CD4-positive, alpha-beta T cell treated with Interleukin-10 for 1 hour (primary cell): ENCODE measurements at regions not wholly inside any gene's neighbourhood (a gene's known extent, or its start where the extent isn't known, plus 50 kb on each side); places are given as distances from the start of the nearest gene placed in this dataset.

ENCODE experiments used
- DNase-seq: peaks from one replicate; pipeline ENCODE4 v3.0.0-alpha.2; 2020

DNA sequence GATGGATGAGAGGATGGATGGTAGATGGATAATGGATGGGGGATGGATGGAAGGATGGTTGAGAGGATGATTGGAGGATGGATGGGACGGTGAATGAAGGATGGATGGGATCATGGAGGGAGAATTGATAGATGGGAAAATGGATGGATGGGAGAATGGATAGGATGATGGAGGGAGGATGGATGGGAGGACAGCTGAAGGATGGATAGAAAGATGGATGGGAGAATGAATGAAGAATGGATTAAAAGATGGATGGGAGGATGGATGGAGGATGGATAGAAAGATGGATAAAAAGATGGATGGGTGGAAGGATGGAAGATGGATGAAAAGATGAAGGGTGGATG is 218.3 kb upstream of the IER5L start:
- DNase-seq, result no peak

DNA sequence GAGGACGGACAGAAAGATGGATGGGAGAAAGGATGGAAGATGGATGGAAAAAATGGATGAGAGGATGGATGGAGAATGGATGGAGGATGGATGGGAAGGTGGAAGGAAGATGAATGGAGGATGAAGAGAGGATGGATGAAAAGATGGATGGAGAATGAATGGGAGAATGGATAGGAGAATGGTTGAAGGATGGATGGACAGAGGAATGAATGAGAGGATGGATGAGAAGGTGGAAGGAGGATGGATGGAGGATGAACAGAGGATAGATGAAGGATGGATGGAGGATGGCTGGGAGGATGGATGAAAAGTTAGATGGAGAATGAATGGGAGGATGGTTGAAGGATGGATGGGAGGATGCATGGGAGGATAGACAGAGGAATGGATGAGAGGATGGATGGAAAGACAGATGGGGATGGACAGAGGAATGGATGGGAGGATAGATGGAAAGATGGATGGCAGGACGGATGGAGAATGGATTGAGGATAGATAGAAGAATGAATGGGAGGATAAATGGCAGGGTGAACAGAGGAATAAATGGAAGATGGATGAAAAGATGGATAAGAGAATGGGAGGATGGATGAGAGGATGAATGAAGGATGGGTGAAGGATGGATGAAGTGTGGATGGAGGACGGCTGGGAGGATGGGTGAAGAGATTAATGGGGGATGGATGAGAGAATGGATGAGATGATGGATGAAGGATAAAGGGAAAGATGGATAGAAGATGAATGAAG is 217.7 kb upstream of the IER5L start:
- no peak for DNase-seq

DNA sequence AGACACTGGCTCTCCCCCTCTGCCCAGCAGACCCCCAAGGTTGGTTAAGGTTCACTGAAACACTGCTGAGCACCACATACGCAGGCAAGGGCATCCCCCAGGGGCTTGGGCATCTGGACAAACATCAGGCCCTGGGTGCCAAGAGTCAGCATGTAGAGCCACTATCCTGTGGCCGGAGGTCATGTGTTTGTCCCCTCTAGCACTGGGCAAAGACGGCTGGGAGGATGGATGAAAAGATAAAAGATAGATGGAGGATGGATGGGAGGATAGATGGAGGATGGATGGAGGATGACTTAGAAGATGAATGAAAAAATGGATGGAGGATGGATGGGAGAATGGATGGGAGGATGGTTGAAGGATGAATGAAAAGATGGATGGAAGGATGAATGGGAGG is 216.8 kb upstream of the IER5L start:
- DNase-seq, result no peak

DNA sequence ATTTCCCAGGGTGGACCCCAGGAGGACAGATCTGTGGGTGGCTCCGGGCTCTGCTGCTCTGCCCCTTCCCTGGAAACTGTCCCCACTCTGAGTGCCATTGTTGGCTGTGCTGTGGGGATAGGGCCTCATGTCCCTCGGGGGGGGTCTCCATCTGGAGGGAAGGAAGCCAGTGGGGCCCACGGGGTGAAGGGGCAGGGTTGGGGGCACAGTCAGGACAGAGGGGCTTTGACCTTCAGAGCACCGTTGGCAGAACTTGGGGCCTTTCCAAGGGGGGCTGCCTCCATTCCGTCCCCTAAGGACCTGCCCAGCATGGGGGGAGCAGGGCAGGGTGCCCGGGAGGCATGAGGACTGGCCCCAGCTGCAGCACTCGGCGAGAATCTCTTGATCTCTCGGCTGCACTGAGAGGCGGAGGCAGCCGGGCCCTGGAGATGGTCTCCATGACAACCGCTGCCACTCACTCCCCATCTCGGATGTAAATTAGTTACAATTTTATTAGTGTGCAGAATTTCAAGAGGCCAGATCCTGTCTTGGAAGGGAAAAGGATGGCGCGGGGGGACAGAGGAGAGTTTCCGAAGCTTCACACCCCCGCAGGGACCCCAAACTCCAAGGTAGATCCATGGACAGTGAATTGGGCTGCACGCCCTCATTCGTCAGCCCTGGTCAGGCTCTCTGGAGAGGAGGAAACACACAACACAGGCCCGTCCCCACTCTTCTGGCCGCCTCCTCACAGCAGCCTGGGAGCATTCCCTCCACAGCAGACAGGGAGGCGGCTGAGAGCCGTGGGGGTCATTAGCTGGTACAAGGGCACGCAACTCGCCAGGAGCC is 216.2 kb upstream of the IER5L start:
- DNase-seq, result no peak

DNA sequence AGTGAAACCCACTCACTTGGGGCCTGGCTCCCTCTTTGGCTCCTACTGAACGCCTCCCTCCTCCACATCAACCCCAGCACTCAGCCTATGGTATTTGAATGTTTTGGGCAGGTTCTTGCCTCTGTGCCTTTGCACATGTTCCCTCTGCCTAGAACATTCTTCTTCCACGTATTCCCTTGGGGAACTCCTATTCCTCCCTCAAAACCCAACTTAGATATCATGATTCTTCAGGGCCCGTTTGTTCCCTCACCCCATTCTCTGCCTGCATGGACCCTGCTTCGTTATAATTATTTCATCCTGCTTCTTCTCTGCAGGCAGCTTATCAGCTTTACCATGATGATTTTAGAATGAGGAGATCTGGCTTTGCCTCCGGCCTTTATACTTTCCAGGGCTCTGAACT is 215.0 kb upstream of the IER5L start:
- no peak for DNase-seq

DNA sequence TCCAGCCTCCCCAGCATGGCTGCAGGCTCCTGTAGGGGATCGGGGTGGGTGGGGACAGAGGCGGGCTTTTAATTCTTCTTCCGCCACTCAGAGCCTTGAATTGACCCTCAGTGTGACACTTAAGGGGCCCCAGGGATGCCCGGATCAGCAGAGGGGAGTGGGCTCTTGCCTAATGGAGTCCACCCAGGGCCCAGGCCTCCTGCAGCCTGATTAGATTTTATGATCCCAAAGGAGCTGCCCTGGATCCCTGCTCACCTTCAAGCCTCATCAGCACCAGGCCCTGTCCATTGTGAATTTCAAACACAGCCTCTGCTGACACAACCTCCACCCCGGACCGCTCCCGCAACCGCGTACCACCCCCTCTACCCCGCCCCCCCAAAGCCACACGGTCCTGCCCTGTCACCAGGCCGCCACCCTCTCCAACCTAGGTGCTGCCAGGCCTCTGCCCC is 214.1 kb upstream of the IER5L start:
- no peak for DNase-seq

DNA sequence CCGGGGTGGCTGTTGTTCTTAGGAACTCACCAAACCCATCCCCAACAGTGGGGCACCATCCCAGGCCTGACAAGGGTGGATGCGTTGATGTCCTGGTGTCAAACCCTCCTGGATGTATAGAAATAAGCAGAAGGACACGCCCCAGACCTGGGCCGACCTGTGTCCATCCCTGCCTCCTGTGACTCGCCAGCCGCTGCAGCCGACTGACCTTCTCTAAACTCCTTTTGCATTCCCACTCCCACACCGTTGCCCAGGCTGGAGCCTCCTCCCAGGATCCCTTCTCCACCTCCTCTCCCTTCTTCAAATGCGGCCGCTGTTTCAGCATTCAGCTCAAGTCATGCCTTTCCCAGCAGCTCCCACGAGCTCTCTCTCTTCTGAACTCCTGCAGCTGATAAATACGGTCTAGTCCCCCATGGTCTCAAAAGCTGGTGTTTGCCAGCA is 213.2 kb upstream of the IER5L start:
- DNase-seq, result no peak

DNA sequence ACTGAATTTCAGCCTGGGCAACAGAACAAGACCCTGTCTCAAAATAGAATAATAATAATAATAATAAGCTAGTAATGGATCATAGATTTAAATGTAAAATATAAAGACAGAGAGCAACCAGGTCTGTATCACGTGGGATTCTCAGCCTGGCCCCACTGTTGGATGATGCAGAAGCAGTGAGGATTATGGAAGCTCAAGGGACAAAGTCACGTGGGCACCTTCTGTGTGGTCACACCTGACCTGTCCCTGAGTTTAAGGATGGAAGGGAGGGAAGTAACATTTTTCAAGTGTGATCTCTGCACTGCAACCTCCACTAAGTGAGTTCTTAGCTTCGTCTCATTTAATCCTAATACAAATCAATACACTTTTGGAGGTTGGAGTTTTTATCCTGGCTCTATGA is 212.5 kb upstream of the IER5L start:
- DNase-seq, result no peak

DNA sequence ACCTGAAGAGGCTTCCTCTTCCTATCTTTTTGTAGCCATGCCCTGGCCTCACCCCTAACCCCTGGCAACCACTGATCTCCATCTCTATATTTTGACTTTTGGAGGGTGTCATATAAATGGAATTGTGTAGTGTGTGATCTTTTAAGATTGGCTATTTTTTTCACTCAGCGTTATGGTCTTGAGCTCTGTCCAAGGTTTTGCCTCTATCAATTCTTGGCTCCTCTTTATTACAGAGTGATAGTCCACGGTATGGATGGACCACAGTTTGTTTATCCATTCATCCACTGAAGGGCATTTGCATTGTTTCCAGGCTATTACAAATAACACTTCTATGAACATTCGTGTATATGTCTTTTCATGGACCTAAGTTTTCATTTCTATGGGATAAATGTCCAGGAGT is 209.8 kb upstream of the IER5L start:
- no peak for DNase-seq

DNA sequence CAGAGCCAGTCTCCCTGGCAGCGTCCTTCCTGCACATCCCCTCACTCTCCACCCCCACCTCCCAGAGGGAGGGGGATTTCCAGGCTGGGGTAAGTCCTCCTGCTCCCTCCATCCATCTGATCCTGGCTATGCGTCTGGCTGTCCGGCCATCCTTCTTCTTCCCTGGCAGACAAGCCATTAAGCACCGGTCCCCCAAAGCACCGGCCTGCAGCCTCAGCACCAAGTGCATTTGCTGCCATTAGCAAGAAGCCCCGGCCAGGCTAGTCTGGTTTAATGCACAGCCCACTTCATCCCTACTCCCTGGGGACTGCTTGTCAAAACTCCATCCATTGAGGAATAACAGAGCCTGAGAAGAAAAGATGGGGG is 208.7 kb upstream of the IER5L start:
- DNase-seq, result no peak

DNA sequence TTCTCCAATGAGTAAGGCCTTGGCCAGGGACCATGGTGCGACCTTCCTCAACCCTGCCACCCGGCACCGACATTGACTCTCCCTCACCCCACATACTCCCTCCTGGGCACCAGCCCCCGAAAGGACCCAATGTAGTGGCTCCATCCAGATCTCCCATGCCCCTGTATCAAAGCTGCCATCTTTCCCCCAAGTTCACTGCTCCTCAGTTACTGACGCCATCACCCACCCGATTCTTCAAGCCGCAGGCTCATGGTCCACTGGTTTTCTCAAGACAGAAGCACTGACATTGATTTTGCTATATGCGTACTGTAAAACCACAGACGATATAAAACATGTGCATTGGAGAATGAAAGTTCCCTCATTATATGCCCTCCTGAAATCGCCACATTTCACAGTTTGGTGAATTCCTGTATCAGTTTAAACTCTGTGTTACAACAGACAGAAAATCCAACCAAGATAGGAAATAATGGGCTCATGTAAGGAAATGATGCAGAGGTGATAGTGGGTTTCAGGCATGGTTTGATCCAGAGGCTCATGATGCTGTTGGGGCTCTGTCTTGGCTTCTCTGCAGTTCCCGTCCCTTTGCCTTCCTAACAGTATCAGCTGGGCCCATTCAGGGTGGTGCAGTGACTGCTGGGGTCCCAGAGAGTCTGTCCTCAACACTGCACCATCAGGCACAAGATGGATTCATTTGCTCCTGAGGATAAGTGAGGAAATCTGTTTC is 207.3 kb upstream of the IER5L start:
- no peak for DNase-seq

DNA sequence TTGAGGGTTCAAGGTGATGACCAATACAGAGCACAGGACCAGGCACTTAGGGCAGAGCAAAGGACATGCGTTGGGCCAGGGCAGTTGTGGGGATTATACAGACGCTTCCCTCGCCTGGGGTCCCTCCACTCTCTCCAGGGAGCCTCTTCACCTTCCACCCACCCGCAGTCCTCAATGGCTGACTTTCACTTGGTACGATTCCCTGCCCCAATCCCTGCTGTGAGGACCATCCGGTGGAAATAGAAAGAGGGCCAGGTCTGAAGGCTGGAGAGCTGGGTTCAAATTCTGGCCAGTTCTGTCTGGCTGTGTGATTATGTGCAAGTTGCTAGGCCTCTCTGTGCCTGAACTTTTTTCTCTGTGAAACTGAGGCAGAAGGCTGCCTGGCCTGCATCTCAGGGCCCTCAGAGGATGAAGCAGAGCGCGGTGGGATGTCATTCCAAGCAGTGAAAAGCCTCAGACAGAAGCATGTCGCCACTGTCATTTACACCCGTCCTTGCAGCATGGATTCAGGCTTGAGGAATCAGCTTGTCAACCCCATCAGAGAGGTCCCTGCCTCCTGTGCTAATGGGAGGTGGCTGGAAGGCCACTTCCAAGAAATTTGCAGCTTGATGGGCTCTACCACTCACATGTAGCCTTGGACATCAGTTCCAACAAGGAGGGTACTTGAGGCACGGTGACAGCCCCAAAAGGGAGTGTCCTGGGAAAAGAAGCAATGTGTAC is 206.6 kb upstream of the IER5L start:
- DNase-seq, result no peak

DNA sequence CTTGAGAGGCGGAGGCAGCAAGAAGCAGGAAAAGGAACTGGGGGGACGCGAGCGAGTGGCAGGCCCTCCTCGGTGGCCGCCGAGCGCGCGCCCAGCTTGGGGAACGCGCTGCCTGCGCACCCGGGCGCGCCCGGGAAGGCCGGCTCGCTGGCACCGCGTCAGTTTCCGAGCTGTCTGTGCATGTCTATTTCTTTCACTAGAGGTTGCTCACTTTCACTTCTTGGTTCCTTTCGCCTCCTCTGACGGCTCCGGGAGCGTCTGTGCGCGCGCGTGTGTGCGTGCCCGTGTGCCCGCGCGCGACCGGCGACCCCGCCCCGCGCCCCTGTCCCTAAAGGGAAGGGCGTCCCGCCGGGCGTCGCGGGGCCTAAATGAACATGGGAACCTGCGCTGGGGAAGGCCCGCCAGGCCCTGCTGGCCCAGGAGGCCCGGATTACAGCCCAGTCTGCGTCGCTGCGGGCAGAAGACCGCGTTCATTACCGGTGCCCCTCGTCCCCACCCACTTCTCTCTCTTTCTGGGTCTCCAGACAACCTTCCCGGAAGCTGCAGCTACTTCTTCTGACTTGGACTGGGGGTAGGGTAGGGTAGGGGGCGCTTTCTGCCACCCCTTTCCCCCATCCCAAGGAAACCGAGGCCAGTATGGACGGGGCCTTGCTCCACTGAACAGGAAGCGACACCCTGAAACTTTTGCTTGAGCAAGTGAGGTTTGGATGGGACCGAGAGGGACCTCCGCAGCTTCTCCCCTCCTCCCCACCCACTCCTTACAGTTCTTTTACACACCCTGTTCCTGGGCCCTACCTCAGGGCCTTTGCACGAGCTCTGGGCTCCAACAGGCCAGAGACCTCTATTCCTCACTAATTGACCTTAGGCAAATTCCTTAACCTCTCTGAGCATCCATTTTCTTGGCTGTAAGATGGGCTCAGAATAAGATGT is 205.8 kb upstream of the IER5L start:
- peak; percentile 83 for DNase-seq

DNA sequence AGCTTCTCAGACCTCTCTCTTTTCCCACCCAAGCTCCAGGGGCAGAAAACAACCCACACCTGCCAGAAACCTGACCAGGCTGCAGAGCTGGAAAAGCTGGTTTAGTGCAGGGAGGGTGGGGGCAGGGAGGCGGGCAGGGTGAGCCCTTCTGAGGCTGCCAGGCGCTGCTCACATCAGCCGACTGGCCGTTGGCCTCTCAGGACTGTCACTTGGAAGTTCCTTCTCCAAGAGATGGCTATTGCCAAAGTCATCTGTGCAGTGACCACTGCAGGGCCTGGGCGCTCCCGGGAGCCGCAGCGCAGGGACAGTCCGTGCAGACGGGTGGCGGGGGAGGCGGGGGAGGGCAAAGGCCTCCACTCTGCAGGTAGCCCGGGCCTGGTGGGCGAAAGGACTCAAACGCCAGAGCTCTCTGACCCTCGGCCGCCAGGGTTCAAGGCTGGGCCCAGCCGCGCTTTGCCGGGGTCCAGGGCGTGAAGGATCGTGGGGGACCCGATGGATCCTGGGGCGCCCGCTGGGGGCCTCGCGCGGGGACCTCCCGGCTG is 205.0 kb upstream of the IER5L start:
- DNase-seq, result no peak

DNA sequence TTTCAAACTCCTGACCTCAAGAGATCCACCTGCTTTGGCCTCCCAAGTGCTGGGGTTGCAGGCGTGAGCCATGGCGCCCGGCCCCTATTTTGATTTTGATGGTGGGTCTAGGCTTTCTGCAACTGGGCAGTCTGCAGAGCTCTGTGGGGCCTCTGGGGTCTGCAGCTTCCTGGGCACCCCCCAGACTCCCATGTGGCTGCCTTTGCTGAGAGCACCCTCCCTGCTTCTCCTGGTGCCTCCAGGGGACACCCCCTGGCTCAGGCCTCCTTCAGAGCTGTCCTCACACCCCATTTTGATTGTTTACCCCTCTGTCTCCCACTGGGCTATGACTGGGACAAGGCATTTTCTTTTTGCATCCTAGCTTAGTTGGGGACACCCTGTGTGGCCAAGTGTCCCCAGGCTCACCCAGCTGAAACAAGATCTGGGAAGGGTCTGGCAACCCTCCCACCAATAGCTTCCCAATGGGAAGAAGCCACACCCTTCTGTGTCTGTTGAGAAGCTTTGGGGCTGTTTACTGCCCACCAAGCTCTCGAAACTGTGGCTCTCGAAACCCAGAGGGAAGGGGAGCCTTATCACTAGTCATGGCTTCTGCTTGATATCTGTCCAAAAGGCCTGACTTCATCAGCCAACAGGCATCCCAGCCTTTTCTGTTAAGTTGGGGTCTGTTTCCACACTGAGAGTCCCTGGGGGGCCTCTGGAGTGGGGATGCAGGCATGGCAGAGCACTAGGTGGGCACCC is 204.4 kb upstream of the IER5L start:
- no peak for DNase-seq

DNA sequence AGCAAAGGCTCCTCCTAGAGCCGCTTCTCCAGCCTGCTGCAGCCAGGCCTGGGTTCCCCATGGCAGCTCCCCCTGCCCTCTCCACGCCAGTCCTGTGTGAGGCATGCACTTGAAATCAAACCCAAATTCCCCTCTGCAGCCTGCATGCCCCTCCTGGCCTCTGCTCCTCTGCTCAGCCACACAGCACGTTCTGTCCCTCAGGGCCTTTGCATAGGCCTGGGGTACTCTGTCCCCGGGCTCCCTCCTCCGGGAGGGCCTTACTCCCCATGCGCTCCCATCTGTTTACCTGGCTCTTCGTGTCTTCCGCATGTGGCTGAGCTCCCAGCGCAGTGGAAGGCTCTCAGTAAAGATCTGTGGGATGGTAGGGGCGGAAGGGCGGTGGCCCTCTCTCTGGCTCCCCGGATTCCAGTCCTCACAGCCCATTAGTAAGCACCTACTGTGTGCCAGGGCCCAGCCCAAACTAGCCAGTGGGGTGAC is 203.5 kb upstream of the IER5L start:
- no peak for DNase-seq

DNA sequence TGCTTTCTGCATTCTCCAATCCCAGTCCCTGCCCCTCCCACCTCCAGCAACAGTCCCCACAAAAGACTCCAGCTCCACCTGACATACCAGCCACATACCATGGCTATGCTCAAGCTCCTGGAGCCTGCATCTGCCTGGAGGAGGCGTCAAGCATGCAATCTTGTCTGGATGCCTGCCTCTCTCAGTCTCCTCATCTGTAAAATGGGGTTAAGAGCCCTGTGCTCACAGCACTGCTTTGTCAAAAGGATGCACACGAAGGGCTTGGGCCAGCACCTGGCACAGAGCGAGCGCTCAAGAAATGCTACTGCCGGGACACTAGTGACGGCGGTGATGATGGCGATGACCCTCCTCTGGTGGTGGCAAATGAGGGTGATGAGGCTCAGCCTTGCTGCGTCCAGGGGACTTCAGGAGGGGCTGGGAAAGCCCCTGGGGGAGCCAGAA is 202.9 kb upstream of the IER5L start:
- DNase-seq, result no peak

DNA sequence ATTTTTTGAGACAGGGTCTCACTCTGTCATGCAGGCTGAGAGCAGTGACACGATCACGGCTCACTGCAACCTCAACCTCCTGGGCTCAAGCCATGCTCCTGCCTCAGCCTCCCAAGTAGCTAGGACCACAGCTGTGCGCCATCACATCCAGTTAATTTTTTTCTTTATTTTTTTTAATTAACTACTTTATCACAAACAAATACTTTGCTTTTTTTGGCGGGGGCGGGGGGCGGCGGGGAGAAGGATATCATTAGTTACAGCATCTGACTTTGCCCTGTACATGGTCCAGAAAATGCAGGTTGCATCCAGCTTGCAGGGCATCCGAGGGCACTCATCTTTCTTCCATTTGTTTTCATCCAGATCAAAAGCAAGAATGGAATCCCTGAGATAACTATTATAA is 201.8 kb upstream of the IER5L start:
- DNase-seq, result no peak

DNA sequence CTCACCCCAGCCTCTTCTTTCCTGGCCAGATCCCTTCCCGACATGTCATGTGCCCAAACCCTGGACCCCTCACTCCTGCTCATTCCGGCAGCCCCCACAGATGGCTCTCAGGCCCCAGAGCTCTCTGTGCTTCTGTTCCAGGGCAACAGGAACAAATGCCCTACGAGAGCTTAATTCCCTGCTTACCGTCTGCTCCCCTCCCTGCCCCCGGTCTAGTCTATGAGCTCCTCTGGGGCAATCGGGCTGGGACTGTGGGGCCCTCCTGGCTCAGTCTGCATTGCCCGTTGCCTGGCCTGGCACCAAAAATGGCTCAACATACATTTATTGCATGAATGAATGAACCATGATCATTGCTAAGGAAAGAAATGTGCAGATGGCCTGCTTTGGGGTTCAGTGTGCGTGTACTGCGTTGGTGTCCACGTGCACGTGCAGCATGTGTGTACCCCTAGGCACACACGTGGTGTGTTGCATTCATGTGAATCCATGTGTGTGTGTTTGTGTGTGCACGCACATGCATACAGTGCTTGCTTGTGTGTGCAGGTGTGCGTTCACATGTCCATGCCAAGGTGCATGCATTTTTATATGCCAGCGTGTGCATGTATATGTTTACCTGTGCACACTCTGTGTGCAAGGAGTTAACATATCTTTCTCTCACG is 201.2 kb upstream of the IER5L start:
- DNase-seq, result no peak

DNA sequence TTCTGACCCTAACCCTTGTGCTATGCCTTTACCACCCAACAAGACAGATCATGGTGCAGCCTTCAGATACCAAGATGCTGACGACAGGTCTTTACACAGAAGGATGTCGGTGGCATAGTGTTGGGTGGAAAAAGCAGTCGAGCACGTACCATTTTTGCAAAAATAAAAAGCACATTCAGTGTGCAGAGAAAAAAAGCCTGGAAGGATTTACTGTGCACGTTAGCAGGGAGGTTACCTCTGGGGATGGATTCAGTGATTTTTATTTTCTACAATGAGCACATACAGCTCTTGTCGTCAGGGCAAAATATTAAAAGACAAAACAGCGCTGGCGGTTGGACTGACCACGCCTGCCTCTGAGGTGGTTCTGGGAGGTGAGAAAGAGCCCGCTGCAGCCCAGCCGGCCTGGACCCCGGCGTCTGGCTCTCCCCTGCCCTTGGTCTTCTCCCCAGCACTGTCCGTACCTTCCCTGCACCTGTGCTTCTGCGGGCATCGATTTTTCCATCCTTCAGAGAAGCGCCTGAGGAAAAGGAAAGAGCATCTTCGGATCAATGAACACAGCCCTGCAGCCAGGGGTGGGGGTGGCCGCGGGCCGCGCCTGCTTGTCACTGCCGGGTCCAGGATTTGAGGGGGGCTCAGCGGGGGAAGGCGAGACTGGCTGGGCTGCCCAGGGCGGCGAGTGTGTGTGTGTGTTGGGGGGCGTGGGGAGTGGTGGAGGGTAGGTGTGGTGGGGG is 200.0 kb upstream of the IER5L start:
- no peak for DNase-seq
